ENCODE measurements at regions not wholly inside any gene's neighbourhood (a gene's known extent, or its start where the extent isn't known, plus 50 kb on each side); places are given as distances from the start of the nearest gene placed in this dataset.
A peak's percentile ranks its signal among the peaks of the same experiment; 100 is the strongest.

DNA sequence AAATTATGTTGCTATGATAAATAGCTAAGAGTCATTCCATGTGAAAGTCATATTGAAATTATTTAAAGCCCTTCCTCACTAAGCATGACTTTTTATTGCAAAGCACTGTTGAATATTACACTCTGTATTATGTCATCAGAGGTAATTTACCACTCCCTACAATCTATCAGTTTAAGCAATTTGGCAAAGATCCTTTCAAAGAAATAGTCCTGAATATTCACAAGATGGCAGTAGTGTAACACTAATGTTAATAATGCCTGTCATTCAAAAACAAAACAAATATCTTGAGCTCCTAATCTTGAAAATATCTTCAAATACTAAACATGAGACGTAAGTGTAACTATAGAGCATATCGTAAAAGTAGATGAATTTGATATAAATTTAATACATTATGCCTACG, 208.6 kb upstream of the TECRL start:
- Histone ChIP-seq H3K79me1 (ENCODE audit: low read depth, low read length) (no peaks in the 10 kb centered on the region), H2BK20ac (ENCODE audit: low read length) (no peak overlapping the region), H3K9ac (replicated peaks in 1 of 4; ENCODE audit: extremely low read depth in 1 of 4, low read depth in 3 of 4, low read length in 3 of 4) (no peak overlapping the region), H3K9me3 (ENCODE audit: insufficient read depth in 2 of 2, low read depth in 1 of 2, low read length in 1 of 2) (no peaks in the 10 kb centered on the region), H3K4me1 (replicated peaks in 1 of 4; ENCODE audit: control insufficient read depth in 3 of 4, insufficient read depth in 4 of 4, low read length in 3 of 4) (no peaks in the 10 kb centered on the region), H2AFZ (ENCODE audit: low read length) (no peak overlapping the region), H3K4me2 (ENCODE audit: insufficient read depth in 1 of 2, low read depth in 2 of 2, low read length in 2 of 2) (no peak overlapping the region), H3K27me3 (replicated peaks in 1 of 4; ENCODE audit: control insufficient read depth in 3 of 4, extremely low read depth in 1 of 4, insufficient read depth in 3 of 4, low read length in 3 of 4) (no peaks in the 10 kb centered on the region), H3K4ac (replicated peaks; ENCODE audit: insufficient read length, low read depth, low read length) (no peak overlapping the region), H2BK12ac (ENCODE audit: low read depth, low read length) (no peak overlapping the region), H4K5ac (ENCODE audit: insufficient read length, low read depth, low read length) (peak overlapping the region; percentile 78), H2BK5ac (ENCODE audit: low read depth, low read length) (no peak overlapping the region), H3K23me2 (ENCODE audit: low read depth, low read length) (no peaks in the 10 kb centered on the region), H2AK5ac (ENCODE audit: low read depth, low read length) (no peak overlapping the region), H4K8ac (ENCODE audit: extremely low read depth, insufficient read depth, low read length) (no peak overlapping the region), H3K4me3 (ENCODE audit: extremely low read depth in 1 of 4, insufficient read depth in 2 of 4, low read depth in 3 of 4, low read length in 4 of 4) (no peak overlapping the region), H3K79me2 (ENCODE audit: control insufficient read depth in 1 of 2, insufficient read depth in 2 of 2, low read length in 2 of 2) (no peaks in the 10 kb centered on the region), H4K91ac (replicated peaks; ENCODE audit: insufficient read length, low read length) (no peak overlapping the region), H3K27ac (ENCODE audit: low read depth, low read length) (no peak overlapping the region), H3K14ac (ENCODE audit: insufficient read length) (no peak overlapping the region), H3K36me3 (ENCODE audit: control insufficient read depth in 2 of 4, insufficient read depth in 4 of 4, low read length in 3 of 4) (no peaks in the 10 kb centered on the region), H4K20me1 (replicated peaks in 1 of 2; ENCODE audit: control insufficient read depth in 1 of 2, insufficient read depth in 2 of 2, low read length in 2 of 2) (no peaks in the 10 kb centered on the region), H3K56ac (replicated peaks; ENCODE audit: insufficient read length, low read depth, low read length) (no peak overlapping the region), H3K18ac (ENCODE audit: extremely low read depth, low read length) (no peak overlapping the region), H2BK120ac (replicated peaks; ENCODE audit: low read depth, low read length) (no peak overlapping the region), H3K23ac (ENCODE audit: insufficient read length) (no peak overlapping the region), H2BK15ac (ENCODE audit: low read length) (no peak overlapping the region)
- FAIRE-seq (peak; percentile 32), DNase-seq (ENCODE audit: low read depth in 1 of 2, low spot score in 2 of 2) (no peak)
- ChIA-PET CTCF (ENCODE audit: partially characterized antibody) (interaction anchor here (0.5 to 1.3 kb wide), 6 partner anchors 10 to 1234 kb away, joined by 3 to 5 read pairs (median 4); no protein-coding TSS in a partner anchor), POLR2A (ENCODE audit: partially characterized antibody) (no interaction called here)
- WGBS, 2 experiments (ENCODE audit: extremely low coverage in 1 of 2, insufficient coverage in 1 of 2, insufficient read length in 1 of 2, insufficient replicate concordance in 2 of 2, low coverage in 1 of 2, low lambda C conversion rate in 2 of 2, missing lambda C conversion rate in 1 of 2), result 71% methylated on average over 3 of the region's 3 CpGs; no CpG with 5 or more reads in 1 of the 2 experiments
- no peak for TF ChIP-seq RFX5 (IDR thresholded peaks at IDR 0.05; ENCODE audit: borderline replicate concordance, low read depth, low read length)
- no peak for TF ChIP-seq ASH2L (IDR thresholded peaks at IDR 0.05; ENCODE audit: low read length)
- no peak for TF ChIP-seq KDM1A (IDR thresholded peaks at IDR 0.05; ENCODE audit: borderline replicate concordance, low read length)
- TF ChIP-seq RAD21 (IDR thresholded peaks at IDR 0.05 in 1 of 2, conservative IDR thresholded peaks at IDR 0.05 in 1 of 2; ENCODE audit: low read depth in 2 of 2, low read length in 2 of 2), result peak in 1 of 2 experiments; percentile 67
- TF ChIP-seq, protein P1, sequence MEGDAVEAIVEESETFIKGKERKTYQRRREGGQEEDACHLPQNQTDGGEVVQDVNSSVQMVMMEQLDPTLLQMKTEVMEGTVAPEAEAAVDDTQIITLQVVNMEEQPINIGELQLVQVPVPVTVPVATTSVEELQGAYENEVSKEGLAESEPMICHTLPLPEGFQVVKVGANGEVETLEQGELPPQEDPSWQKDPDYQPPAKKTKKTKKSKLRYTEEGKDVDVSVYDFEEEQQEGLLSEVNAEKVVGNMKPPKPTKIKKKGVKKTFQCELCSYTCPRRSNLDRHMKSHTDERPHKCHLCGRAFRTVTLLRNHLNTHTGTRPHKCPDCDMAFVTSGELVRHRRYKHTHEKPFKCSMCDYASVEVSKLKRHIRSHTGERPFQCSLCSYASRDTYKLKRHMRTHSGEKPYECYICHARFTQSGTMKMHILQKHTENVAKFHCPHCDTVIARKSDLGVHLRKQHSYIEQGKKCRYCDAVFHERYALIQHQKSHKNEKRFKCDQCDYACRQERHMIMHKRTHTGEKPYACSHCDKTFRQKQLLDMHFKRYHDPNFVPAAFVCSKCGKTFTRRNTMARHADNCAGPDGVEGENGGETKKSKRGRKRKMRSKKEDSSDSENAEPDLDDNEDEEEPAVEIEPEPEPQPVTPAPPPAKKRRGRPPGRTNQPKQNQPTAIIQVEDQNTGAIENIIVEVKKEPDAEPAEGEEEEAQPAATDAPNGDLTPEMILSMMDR (IDR thresholded peaks at IDR 0.05; ENCODE audit: control extremely low read depth in 1 of 3, insufficient read depth in 1 of 3, low read depth in 1 of 3, low read length in 3 of 3), result peak in 1 of 3 experiments; percentile 42; a peak in 2 of 4 replicates
- TF ChIP-seq SP4 (IDR thresholded peaks at IDR 0.05; ENCODE audit: low read length), result no peak
